Body of pancreas (tissue), 4 donors: ENCODE measurements at regions not wholly inside any gene's neighbourhood (a gene's known extent, or its start where the extent isn't known, plus 50 kb on each side); places are given as distances from the start of the nearest gene placed in this dataset.

Source experiments
- CTCF ChIP-seq, 7 experiments: fragments of 450-650 bp in 4 of 7; fragments of 200-600 bp in 3 of 7; sonication (generic) in 3 of 7; IDR thresholded peaks; one replicate each; pipeline ENCODE4 v1.5.1; 2016 to 2019; ENCODE audit warnings: antibody characterized with exemption in 7 of 7
- POLR2A ChIP-seq, 3 donors: fragments of 450-650 bp; IDR thresholded peaks; one replicate each; pipeline ENCODE4 v1.6.1; 2016; ENCODE audit warnings: antibody characterized with exemption in 3 of 3, mild to moderate bottlenecking in 2 of 3

- TF ChIP-seq CTCF (IDR thresholded peaks at IDR 0.05) = no peak
- TF ChIP-seq POLR2A (IDR thresholded peaks at IDR 0.05) = no peak
These were observed 119.1 kb upstream of the EGLN3 start for GRCh38 chr14:34069854-34070582.
